Cardiac muscle cell (in vitro differentiated cells and primary cell): ENCODE measurements at regions not wholly inside any gene's neighbourhood (a gene's known extent, or its start where the extent isn't known, plus 50 kb on each side); places are given as distances from the start of the nearest gene placed in this dataset.

Source experiments
- DNase-seq, 2 donors: peaks; one replicate each; pipeline versions ENCODE4 v3.0.0 to v3.0.0-alpha.2; 2010 to 2017; ENCODE audit warnings: low read depth in 1 of 2, low spot score in 1 of 2
- H3K27ac ChIP-seq: fragments of 200-600 bp; sonication (generic); 2 replicates; pipeline ENCODE4 v1.5.1; 2016
- H3K27me3 ChIP-seq: fragments of 200-600 bp; sonication (generic); 2 replicates; pipeline ENCODE4 v1.6.0; 2016; ENCODE audit warnings: control low read depth
- H3K36me3 ChIP-seq: fragments of 200-600 bp; sonication (generic); 2 replicates; pipeline ENCODE4 v1.5.1; 2016; ENCODE audit warnings: control low read depth
- H3K4me1 ChIP-seq: fragments of 200-600 bp; sonication (generic); 2 replicates; pipeline ENCODE4 v1.8.1; 2017; ENCODE audit warnings: low read depth, mild to moderate bottlenecking, mixed run types
- H3K4me3 ChIP-seq: fragments of 200-600 bp; sonication (generic); 2 replicates; pipeline ENCODE4 v1.5.1; 2016; ENCODE audit warnings: mild to moderate bottlenecking
- H3K9me3 ChIP-seq: fragments of 200-600 bp; sonication (generic); 2 replicates; pipeline ENCODE4 v1.5.1; 2017; ENCODE audit warnings: low read depth, mild to moderate bottlenecking, control low read depth
- TF ChIP-seq, protein P1 (sequence below): IDR thresholded peaks from 2 replicates; pipeline ENCODE4 v1.5.1; 2012; ENCODE audit warnings: low read depth, mild to moderate bottlenecking, low read length

DNA sequence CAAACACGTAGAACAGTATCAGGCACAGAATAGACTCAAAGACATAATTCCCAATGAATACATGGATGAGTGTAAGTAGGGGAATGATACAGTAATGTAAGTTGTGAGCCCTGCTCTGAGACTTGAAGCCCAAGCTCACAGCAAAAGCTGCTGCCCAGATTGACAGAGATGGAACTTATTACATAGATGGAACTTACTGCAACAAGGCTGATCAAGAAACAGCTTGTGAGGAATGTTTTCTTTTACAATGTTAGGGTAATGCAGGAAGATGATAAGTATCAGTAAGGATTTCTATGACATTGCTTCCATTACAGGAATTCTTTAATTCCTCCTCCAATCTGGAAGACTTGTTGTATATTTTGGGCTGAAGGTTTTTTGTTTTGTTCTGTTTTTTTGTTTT lies 278.4 kb downstream of the IL15 start:
- H3K36me3 ChIP-seq = no peaks in the 10 kb centered on the region
- H3K27ac ChIP-seq = no peak overlapping the region
- H3K4me1 ChIP-seq = peaks cover 25% of the 10 kb centered on the region
- no peak for DNase-seq
- H3K9me3 ChIP-seq = no peaks in the 10 kb centered on the region
- H3K4me3 ChIP-seq = no peak overlapping the region
- H3K27me3 ChIP-seq = no peaks in the 10 kb centered on the region
- TF ChIP-seq, protein P1, sequence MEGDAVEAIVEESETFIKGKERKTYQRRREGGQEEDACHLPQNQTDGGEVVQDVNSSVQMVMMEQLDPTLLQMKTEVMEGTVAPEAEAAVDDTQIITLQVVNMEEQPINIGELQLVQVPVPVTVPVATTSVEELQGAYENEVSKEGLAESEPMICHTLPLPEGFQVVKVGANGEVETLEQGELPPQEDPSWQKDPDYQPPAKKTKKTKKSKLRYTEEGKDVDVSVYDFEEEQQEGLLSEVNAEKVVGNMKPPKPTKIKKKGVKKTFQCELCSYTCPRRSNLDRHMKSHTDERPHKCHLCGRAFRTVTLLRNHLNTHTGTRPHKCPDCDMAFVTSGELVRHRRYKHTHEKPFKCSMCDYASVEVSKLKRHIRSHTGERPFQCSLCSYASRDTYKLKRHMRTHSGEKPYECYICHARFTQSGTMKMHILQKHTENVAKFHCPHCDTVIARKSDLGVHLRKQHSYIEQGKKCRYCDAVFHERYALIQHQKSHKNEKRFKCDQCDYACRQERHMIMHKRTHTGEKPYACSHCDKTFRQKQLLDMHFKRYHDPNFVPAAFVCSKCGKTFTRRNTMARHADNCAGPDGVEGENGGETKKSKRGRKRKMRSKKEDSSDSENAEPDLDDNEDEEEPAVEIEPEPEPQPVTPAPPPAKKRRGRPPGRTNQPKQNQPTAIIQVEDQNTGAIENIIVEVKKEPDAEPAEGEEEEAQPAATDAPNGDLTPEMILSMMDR = no peak

DNA sequence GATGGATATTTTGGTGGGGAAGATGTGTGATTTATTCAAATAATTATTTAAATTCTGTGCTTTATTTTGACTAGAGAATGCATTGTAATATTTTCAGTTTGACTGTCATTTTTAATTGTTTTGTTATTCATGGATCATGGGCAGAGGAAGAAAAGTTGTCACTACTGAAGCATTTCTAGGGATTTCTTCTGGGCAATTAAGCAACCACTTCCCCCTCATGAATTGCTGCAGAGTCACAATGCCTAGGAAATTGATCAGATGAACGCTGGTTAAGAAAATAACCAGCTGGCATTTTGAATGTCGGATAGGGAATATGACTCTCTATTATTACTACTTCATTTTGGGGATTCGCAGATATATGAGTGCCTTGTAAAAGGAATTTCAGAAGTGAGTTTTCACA lies 283.3 kb downstream of the IL15 start:
- no peak overlapping the region for H3K27ac ChIP-seq
- no peaks in the 10 kb centered on the region for H3K27me3 ChIP-seq
- H3K36me3 ChIP-seq = no peaks in the 10 kb centered on the region
- H3K4me3 ChIP-seq = no peak overlapping the region
- no peak for DNase-seq
- no peaks in the 10 kb centered on the region for H3K4me1 ChIP-seq
- TF ChIP-seq, protein P1 = no peak
- no peaks in the 10 kb centered on the region for H3K9me3 ChIP-seq

DNA sequence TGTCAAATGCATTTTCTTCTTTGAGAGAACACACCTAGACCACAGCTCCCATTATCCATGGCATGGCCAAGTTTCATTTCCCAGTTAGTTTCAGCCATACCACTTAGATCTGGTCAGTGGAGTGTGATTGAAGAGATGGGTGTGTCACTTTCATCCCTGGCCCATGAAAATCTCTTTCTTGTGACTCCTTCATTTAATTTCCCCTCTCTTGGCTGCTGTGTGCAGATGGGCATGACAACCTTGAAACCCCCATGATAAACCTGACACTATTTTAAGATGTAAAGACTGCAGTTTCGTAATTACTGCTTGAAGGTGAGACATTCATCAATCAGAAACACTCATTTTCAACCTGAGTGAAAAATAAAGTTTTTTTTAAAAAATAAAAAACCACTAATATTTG lies 284.9 kb downstream of the IL15 start:
- no peak overlapping the region for H3K27ac ChIP-seq
- no peak for DNase-seq
- no peaks in the 10 kb centered on the region for H3K27me3 ChIP-seq
- no peaks in the 10 kb centered on the region for H3K9me3 ChIP-seq
- TF ChIP-seq, protein P1 = no peak
- no peaks in the 10 kb centered on the region for H3K36me3 ChIP-seq
- no peak overlapping the region for H3K4me3 ChIP-seq
- no peaks in the 10 kb centered on the region for H3K4me1 ChIP-seq

DNA sequence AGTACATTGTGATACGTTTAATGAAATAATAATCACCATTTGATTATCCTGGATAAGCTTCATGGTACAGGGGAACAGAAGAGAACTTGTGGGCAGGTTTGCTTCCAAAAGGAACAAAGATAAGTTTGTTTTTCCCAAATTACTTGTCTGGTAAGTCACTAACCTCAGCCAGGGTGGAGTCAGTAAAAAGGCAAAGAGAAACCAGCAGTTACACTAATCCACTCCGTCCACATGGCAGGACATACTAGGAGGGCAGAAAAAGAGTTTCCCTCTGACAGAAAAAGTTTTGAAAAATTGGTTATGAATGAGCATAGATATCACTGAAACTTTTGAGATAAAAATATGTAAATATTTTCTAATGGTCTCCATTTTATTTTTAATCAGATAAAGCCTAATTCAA lies 285.9 kb downstream of the IL15 start:
- Histone ChIP-seq H3K27me3 (no peaks in the 10 kb centered on the region), H3K9me3 (no peaks in the 10 kb centered on the region), H3K36me3 (no peaks in the 10 kb centered on the region), H3K4me1 (no peaks in the 10 kb centered on the region), H3K27ac (no peak overlapping the region), H3K4me3 (no peak overlapping the region)
- DNase-seq = no peak
- TF ChIP-seq, protein P1 = no peak

DNA sequence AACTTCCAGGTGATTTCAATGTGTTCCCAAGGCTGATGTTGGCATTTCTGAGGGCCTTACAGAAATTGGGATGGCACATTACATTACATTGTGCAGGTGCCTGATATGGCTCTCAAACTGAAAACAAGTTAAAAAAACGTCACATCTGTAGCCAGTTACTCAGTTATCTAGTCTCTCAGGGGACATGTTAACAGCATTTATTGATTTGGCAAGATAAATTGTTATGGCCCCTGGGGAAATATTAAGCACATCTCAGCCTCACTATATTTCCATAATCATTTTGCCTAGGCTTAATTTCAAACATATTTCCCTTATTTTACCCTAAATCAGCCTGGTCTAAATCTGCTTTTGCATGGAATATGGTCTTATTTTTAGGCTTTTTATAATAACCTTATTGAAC lies 290.0 kb downstream of the IL15 start:
- Histone ChIP-seq H3K4me1 (no peaks in the 10 kb centered on the region), H3K27me3 (no peaks in the 10 kb centered on the region), H3K4me3 (no peak overlapping the region), H3K27ac (no peak overlapping the region), H3K9me3 (no peaks in the 10 kb centered on the region), H3K36me3 (no peaks in the 10 kb centered on the region)
- DNase-seq = no peak
- TF ChIP-seq, protein P1 = no peak

DNA sequence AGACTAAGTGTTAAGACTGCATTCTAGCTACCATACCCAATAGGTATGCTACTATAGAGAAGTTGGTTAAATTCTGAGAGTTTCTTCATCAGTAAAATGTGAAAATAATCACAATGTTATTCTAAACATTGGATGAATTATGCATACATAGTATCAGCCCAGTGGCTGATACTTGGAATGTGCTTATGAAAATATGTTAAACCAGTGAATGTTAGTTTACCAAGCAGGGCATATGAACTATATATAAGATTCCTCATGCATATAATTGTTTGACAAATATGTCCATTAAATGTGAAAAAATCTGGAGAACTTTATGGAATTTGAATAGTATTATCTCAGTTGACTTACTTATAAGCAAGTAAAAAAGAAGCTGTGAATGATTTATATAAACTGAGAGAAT lies 296.1 kb downstream of the IL15 start:
- TF ChIP-seq, protein P1 = no peak
- no peak for DNase-seq
- Histone ChIP-seq H3K36me3 (no peaks in the 10 kb centered on the region), H3K27ac (no peak overlapping the region), H3K27me3 (no peaks in the 10 kb centered on the region), H3K9me3 (no peaks in the 10 kb centered on the region), H3K4me3 (no peak overlapping the region), H3K4me1 (peaks cover 8% of the 10 kb centered on the region)
